GM21576 (cell line): ENCODE measurements at regions not wholly inside any gene's neighbourhood (a gene's known extent, or its start where the extent isn't known, plus 50 kb on each side); places are given as distances from the start of the nearest gene placed in this dataset.

ENCODE experiments used
- ATAC-seq: cut with Tn5 transposase; IDR thresholded peaks from one replicate; pipeline ENCODE4 v1.9.1; 2021; ENCODE audit warnings: mild to moderate bottlenecking, moderate library complexity; ENCODE audit not compliant: unreplicated experiment

- no peak for ATAC-seq
Observed at GRCh38 chr2:62284471-62284870, 88.6 kb downstream of the B3GNT2 start.

- ATAC-seq, result no peak
Observed at GRCh38 chr2:62283147-62283546, 87.2 kb downstream of the B3GNT2 start.

GRCh38 chr2:62281663-62282062 lies 85.7 kb downstream of the B3GNT2 start:
- no peak for ATAC-seq

- no peak for ATAC-seq
Observed at GRCh38 chr2:62277688-62278087, 81.8 kb downstream of the B3GNT2 start.
